B cell (primary cell): ENCODE measurements at regions not wholly inside any gene's neighbourhood (a gene's known extent, or its start where the extent isn't known, plus 50 kb on each side); places are given as distances from the start of the nearest gene placed in this dataset.

Source experiments
- ATAC-seq: fragments of 200-7000 bp; cut with Tn5 transposase; one replicate; pipeline ENCODE4 v1.10.0; 2021; ENCODE audit warnings: low read depth, mild to moderate bottlenecking, moderate number of reproducible peaks, moderate library complexity
- CTCF ChIA-PET: fragments of 350-600 bp; sonication (Branson Sonifier 250); formaldehyde crosslinking; loops from one replicate; lab custom pipeline; 2021; ENCODE audit warnings: antibody characterized with exemption, inconsistent platforms; lab: Charles Lee
- POLR2A ChIA-PET: fragments of 350-600 bp; sonication (Branson Sonifier 250); formaldehyde crosslinking; loops from one replicate; lab custom pipeline; 2021; ENCODE audit warnings: antibody characterized with exemption; lab: Charles Lee
- DNase-seq: peaks from one replicate; pipeline ENCODE4 v3.0.0; 2013
- H2AFZ ChIP-seq: 2 replicates; pipeline ENCODE4 v1.6.1; 2012; ENCODE audit warnings: mild to moderate bottlenecking, low read depth, low read length; ENCODE audit not compliant: insufficient read depth, poor library complexity, severe bottlenecking
- H3K27ac ChIP-seq, 2 donors: 1 replicate in 1 of 2; 2 replicates in 1 of 2; pipeline ENCODE4 v1.5.1; 2012 to 2013; ENCODE audit warnings: low read length in 2 of 2, mild to moderate bottlenecking in 2 of 2, moderate library complexity in 1 of 2
- H3K27me3 ChIP-seq, 4 experiments: fragments of 200-600 bp in 1 of 4; sonication (generic) in 1 of 4; replicated peaks in 1 of 4; 1 replicate in 2 of 4; 2 replicates in 2 of 4; pipeline versions ENCODE4 v1.6.1 to v1.7.0; 2013 to 2016; ENCODE audit warnings: low read length in 3 of 4, mild to moderate bottlenecking in 2 of 4, mixed read lengths in 1 of 4, moderate library complexity in 1 of 4; ENCODE audit not compliant: insufficient read depth in 4 of 4, control insufficient read depth in 3 of 4; ENCODE audit errors: control extremely low read depth in 1 of 4
- H3K36me3 ChIP-seq, 2 experiments: replicated peaks in 1 of 2; 1 replicate in 1 of 2; 2 replicates in 1 of 2; pipeline versions ENCODE4 v1.6.1 to v1.7.1; 2013; ENCODE audit warnings: low read length in 1 of 2; ENCODE audit not compliant: insufficient read depth in 2 of 2, control insufficient read depth in 1 of 2; ENCODE audit errors: control extremely low read depth in 1 of 2, extremely low read depth in 1 of 2
- H3K4me1 ChIP-seq, 2 donors: fragments of 200-600 bp in 1 of 2; sonication (generic) in 1 of 2; 1 replicate in 1 of 2; 2 replicates in 1 of 2; pipeline versions ENCODE4 v1.5.1 to v1.6.1; 2013 to 2017; ENCODE audit warnings: low read length in 2 of 2; ENCODE audit not compliant: control insufficient read depth in 2 of 2, insufficient read depth in 2 of 2
- H3K4me2 ChIP-seq: replicated peaks from 2 replicates; pipeline ENCODE3; 2012; ENCODE audit warnings: mild to moderate bottlenecking, low read depth, low read length; ENCODE audit not compliant: poor library complexity, severe bottlenecking
- H3K4me3 ChIP-seq, 5 experiments: fragments of 200-600 bp in 1 of 5; sonication (generic) in 1 of 5; 1 replicate in 3 of 5; 2 replicates in 2 of 5; pipeline versions ENCODE4 v1.5.1 to v1.7.0; 2011 to 2016; ENCODE audit warnings: low read length in 4 of 5, mild to moderate bottlenecking in 4 of 5, low read depth in 2 of 5, control low read depth in 1 of 5, moderate library complexity in 1 of 5; ENCODE audit not compliant: insufficient read depth in 1 of 5; ENCODE audit errors: control extremely low read depth in 1 of 5, extremely low read depth in 1 of 5
- H3K79me2 ChIP-seq: fragments of 200-600 bp; sonication (generic); one replicate; pipeline ENCODE4 v1.6.0; 2016; ENCODE audit warnings: low read length; ENCODE audit not compliant: control insufficient read depth, insufficient read depth
- H3K9ac ChIP-seq: fragments of 200-600 bp; sonication (generic); 2 replicates; pipeline ENCODE4 v1.6.1; 2017; ENCODE audit warnings: mild to moderate bottlenecking, low read length, moderate library complexity
- H3K9me3 ChIP-seq, 3 donors: one replicate each; pipeline versions ENCODE4 v1.6.1 to v1.7.1; 2013; ENCODE audit warnings: low read length in 2 of 3; ENCODE audit not compliant: control insufficient read depth in 2 of 3, insufficient read depth in 1 of 3; ENCODE audit errors: control extremely low read depth in 1 of 3
- H4K20me1 ChIP-seq: 2 replicates; pipeline ENCODE4 v1.6.0; 2012; ENCODE audit warnings: mild to moderate bottlenecking, low read length; ENCODE audit not compliant: insufficient read depth, control insufficient read depth, poor library complexity, severe bottlenecking
- H3K27ac Mint-ChIP-seq: one replicate; pipeline ENCODE4 v1.8.0; 2021; ENCODE audit warnings: mixed read lengths
- H3K27me3 Mint-ChIP-seq: one replicate; pipeline ENCODE4 v1.8.0; 2021; ENCODE audit warnings: mixed read lengths
- H3K4me1 Mint-ChIP-seq: one replicate; pipeline ENCODE4 v1.8.0; 2021; ENCODE audit warnings: mixed read lengths
- H3K4me3 Mint-ChIP-seq: one replicate; pipeline ENCODE4 v1.8.0; 2021; ENCODE audit warnings: mixed read lengths
- H3K9me3 Mint-ChIP-seq: one replicate; pipeline ENCODE4 v1.8.0; 2022; ENCODE audit warnings: mixed read lengths; ENCODE audit not compliant: insufficient read depth
- CTCF ChIP-seq: fragments of 200-600 bp; IDR thresholded peaks from one replicate; pipeline ENCODE4 v1.8.0; 2022; ENCODE audit warnings: antibody characterized with exemption, mild to moderate bottlenecking
- EZH2 ChIP-seq: IDR thresholded peaks from 2 replicates; pipeline ENCODE4 v1.6.1; 2012; ENCODE audit warnings: borderline replicate concordance, low read depth, mild to moderate bottlenecking, moderate library complexity, low read length; ENCODE audit not compliant: insufficient read depth, poor library complexity, severe bottlenecking
- WGBS: methylation state at CpG from one replicate; pipeline ENCODE4 v1.1.5; 2013; ENCODE audit warnings: missing lambda C conversion rate; ENCODE audit not compliant: insufficient coverage; 5-methylcytosine and 5-hydroxymethylcytosine counted together
- intact Hi-C: fragments of 100-400 bp; cut with micrococcal nuclease; formaldehyde crosslinking; loops from one replicate; pipeline ENCODE4 v1.10.0; 2022

GRCh38 chr2:8036366-8036765 is 645.5 kb upstream of the ID2 start:
- no peaks in the 10 kb centered on the region for H3K79me2 ChIP-seq
- no peaks in the 10 kb centered on the region for H3K4me1 Mint-ChIP-seq
- no peaks in the 10 kb centered on the region for H3K36me3 ChIP-seq
- no peak overlapping the region for H2AFZ ChIP-seq
- no peak overlapping the region for H3K4me2 ChIP-seq
- no peak overlapping the region for H3K4me3 Mint-ChIP-seq
- H3K27ac ChIP-seq = no peak overlapping the region
- H3K27ac Mint-ChIP-seq = no peak overlapping the region
- ChIA-PET CTCF (no interaction called here), POLR2A (no interaction called here)
- H3K27me3 Mint-ChIP-seq = peaks cover 20% of the 10 kb centered on the region
- no peaks in the 10 kb centered on the region for H3K27me3 ChIP-seq
- no peak overlapping the region for H3K9ac ChIP-seq
- no peaks in the 10 kb centered on the region for H4K20me1 ChIP-seq
- intact Hi-C loops = no loop called here
- 75% methylated on average over 2 of the region's 2 CpGs for WGBS
- ATAC-seq = no peak
- no peaks in the 10 kb centered on the region for H3K9me3 Mint-ChIP-seq
- DNase-seq = no peak
- TF ChIP-seq EZH2 (no peak), CTCF (no peak)
- peaks cover 0 to 2% (median 0%) of the 10 kb centered on the region in 3 donors for H3K9me3 ChIP-seq
- no peak overlapping the region for H3K4me3 ChIP-seq
- no peaks in the 10 kb centered on the region for H3K4me1 ChIP-seq

GRCh38 chr2:8039732-8040131 is 642.1 kb upstream of the ID2 start:
- no peak overlapping the region for H3K9ac ChIP-seq
- H3K27me3 ChIP-seq = no peaks in the 10 kb centered on the region
- Mint-ChIP-seq H3K9me3 (peaks cover 4% of the 10 kb centered on the region), H3K4me3 (no peak overlapping the region), H3K27ac (no peak overlapping the region), H3K4me1 (no peaks in the 10 kb centered on the region), H3K27me3 (peaks cover 15% of the 10 kb centered on the region)
- H3K4me3 ChIP-seq = no peak overlapping the region
- DNase-seq = no peak
- H3K79me2 ChIP-seq = no peaks in the 10 kb centered on the region
- no peak overlapping the region for H3K27ac ChIP-seq
- H3K4me1 ChIP-seq = no peaks in the 10 kb centered on the region
- TF ChIP-seq EZH2 = no peak
- TF ChIP-seq CTCF = no peak
- H3K9me3 ChIP-seq = peaks cover 0 to 8% (median 6%) of the 10 kb centered on the region in 3 donors
- H2AFZ ChIP-seq = no peak overlapping the region
- intact Hi-C loops = no loop called here
- ChIA-PET CTCF (no interaction called here), POLR2A (no interaction called here)
- H4K20me1 ChIP-seq = no peaks in the 10 kb centered on the region
- ATAC-seq = no peak
- WGBS = 60% methylated on average over 1 of the region's 2 CpGs
- H3K36me3 ChIP-seq = no peaks in the 10 kb centered on the region
- H3K4me2 ChIP-seq = no peak overlapping the region
